VCaP (cell line): ENCODE measurements at regions not wholly inside any gene's neighbourhood (a gene's known extent, or its start where the extent isn't known, plus 50 kb on each side); places are given as distances from the start of the nearest gene placed in this dataset.
"Not testable (repeated sequence)": the region's sequence is repeated elsewhere in the genome, so short reads cannot be mapped to it uniquely, and the experiment has no call there.

Experiments used
- H3K27ac ChIP-seq: fragments of 450-650 bp; 2 replicates; pipeline ENCODE4 v1.5.1; 2017
- TF ChIP-seq, protein P1 (sequence below): fragments of 450-650 bp; conservative IDR thresholded peaks from 2 replicates; pipeline ENCODE4 v1.5.1; 2017; ENCODE audit warnings: mild to moderate bottlenecking, moderate library complexity

DNA sequence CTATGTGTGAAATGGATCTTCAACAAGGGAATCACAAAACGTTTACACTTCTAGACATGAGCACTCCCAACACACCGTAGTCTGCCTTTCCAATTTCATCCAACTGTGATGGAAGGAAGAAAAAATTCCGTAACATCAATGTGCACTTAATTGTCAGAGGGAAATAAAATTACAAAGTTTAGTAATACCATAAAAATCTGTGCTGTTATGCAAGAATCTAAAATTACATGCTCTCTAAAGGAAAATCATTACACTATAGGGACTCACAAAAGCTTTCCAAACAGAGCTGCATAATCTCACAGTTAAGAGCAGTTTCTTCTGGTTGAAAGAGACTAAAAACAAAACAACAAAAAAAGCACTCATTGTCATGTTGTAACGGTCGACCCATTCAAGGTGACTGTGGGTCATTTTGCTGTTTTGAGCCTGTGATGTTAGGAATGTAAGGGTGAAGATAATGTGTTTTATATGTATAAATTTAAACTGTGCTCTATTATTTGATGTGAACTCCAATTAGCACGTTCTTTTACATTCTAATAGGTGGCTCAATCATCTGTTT lies 698.0 kb downstream of the TDRD15 start:
- TF ChIP-seq, protein P1, sequence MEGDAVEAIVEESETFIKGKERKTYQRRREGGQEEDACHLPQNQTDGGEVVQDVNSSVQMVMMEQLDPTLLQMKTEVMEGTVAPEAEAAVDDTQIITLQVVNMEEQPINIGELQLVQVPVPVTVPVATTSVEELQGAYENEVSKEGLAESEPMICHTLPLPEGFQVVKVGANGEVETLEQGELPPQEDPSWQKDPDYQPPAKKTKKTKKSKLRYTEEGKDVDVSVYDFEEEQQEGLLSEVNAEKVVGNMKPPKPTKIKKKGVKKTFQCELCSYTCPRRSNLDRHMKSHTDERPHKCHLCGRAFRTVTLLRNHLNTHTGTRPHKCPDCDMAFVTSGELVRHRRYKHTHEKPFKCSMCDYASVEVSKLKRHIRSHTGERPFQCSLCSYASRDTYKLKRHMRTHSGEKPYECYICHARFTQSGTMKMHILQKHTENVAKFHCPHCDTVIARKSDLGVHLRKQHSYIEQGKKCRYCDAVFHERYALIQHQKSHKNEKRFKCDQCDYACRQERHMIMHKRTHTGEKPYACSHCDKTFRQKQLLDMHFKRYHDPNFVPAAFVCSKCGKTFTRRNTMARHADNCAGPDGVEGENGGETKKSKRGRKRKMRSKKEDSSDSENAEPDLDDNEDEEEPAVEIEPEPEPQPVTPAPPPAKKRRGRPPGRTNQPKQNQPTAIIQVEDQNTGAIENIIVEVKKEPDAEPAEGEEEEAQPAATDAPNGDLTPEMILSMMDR: no peak
- no peak overlapping the region for H3K27ac ChIP-seq

DNA sequence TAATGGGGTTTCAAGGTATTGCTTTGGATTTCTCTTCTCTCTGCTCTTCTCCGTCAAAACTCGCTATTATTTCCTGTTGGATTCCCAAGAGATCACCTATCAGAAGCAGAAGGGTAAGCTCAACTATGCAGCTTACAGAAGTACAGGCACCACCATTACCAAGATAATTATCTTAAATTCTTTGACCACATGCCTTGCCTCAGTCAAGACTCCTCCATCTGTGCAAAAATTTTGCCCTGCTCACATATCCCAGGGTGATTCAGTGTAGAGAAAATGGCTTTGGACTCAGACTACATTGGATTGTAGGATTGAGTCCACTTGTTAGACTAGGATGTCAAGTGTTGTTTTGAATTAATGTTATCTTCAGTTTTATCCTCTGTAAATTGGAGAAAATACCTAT lies 698.7 kb downstream of the TDRD15 start:
- TF ChIP-seq, protein P1: no peak
- no peak overlapping the region for H3K27ac ChIP-seq

DNA sequence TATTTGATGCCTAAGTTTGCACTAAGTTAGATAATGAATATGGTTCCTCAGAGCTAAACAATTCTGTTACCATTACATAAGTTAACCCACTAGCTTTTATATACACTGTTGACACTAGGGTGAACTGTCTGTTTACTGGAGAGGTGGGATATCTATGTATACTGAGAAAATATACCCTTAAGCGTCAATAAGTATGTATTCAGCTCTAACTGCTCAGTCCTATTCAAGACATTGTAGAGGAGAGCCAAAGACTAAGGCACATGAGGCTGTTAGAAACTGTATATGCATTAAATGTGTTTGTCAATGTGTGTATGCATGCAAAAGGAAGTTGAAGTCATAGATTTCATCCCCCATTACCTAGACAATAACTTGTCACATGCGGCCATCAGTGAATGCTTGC lies 710.0 kb downstream of the TDRD15 start:
- H3K27ac ChIP-seq: no peak overlapping the region
- TF ChIP-seq, protein P1: no peak

GRCh38 chr2:21836261-21836660 lies 712.5 kb downstream of the TDRD15 start:
- H3K27ac ChIP-seq: no peak overlapping the region
- TF ChIP-seq, protein P1: no peak

- no peak overlapping the region for H3K27ac ChIP-seq
- TF ChIP-seq, protein P1: no peak
Measured at GRCh38 chr2:21836719-21837118, 713.0 kb downstream of the TDRD15 start.

GRCh38 chr2:21837168-21837960 lies 713.6 kb downstream of the TDRD15 start:
- no peak overlapping the region for H3K27ac ChIP-seq
- TF ChIP-seq, protein P1: no peak

GRCh38 chr2:21841341-21841740 lies 717.6 kb downstream of the TDRD15 start:
- H3K27ac ChIP-seq: no peak overlapping the region
- TF ChIP-seq, protein P1: no peak

- not testable (repeated sequence) for H3K27ac ChIP-seq
Measured at GRCh38 chr2:21850367-21850766, 726.6 kb downstream of the TDRD15 start.
